Gastroesophageal sphincter (tissue), 4 donors: ENCODE measurements at regions not wholly inside any gene's neighbourhood (a gene's known extent, or its start where the extent isn't known, plus 50 kb on each side); places are given as distances from the start of the nearest gene placed in this dataset.

Source experiments
- ATAC-seq: fragments of 150-250 bp; one replicate; pipeline ENCODE4 v1.9.1; 2016; ENCODE audit warnings: mild to moderate bottlenecking, moderate library complexity
- H3K27ac ChIP-seq, 4 donors: fragments of 200-600 bp; sonication (generic) in 3 of 4; 1 replicate in 3 of 4; 2 replicates in 1 of 4; pipeline ENCODE4 v1.5.1; 2016 to 2019
- H3K27me3 ChIP-seq: fragments of 200-600 bp; sonication (generic); one replicate; pipeline ENCODE4 v1.5.1; 2019
- H3K36me3 ChIP-seq, 2 donors: fragments of 200-600 bp; sonication (generic); one replicate each; pipeline ENCODE4 v1.5.1; 2019; ENCODE audit warnings: control low read depth in 1 of 2
- H3K4me1 ChIP-seq, 3 donors: fragments of 200-600 bp; sonication (generic); 1 replicate in 2 of 3; 2 replicates in 1 of 3; pipeline ENCODE4 v1.5.1; 2016 to 2019; ENCODE audit warnings: control low read depth in 2 of 3
- H3K4me3 ChIP-seq, 2 donors: fragments of 200-600 bp; sonication (generic); one replicate each; pipeline ENCODE4 v1.5.1; 2019; ENCODE audit warnings: mild to moderate bottlenecking in 1 of 2, moderate library complexity in 1 of 2
- H3K9me3 ChIP-seq, 3 donors: fragments of 200-600 bp; sonication (generic); one replicate each; pipeline ENCODE4 v1.5.1; 2017 to 2019; ENCODE audit warnings: control low read depth in 2 of 3
- CTCF ChIP-seq, 4 experiments: fragments of 200-600 bp in 2 of 4; fragments of 450-650 bp in 2 of 4; sonication (generic) in 1 of 4; IDR thresholded peaks; one replicate each; pipeline ENCODE4 v1.5.1; 2017 to 2019; ENCODE audit warnings: antibody characterized with exemption in 4 of 4, mild to moderate bottlenecking in 2 of 4, moderate library complexity in 2 of 4
- EP300 ChIP-seq: sonication (generic); formaldehyde crosslinking; IDR thresholded peaks from one replicate; pipeline ENCODE4 v1.6.1; 2017; ENCODE audit warnings: antibody characterized with exemption, mild to moderate bottlenecking
- POLR2A ChIP-seq, 2 donors: fragments of 450-650 bp; IDR thresholded peaks; one replicate each; pipeline ENCODE4 v1.6.1; 2017; ENCODE audit warnings: antibody characterized with exemption in 2 of 2, mild to moderate bottlenecking in 2 of 2, moderate library complexity in 1 of 2
- POLR2AphosphoS5 ChIP-seq: sonication (generic); formaldehyde crosslinking; IDR thresholded peaks from one replicate; pipeline ENCODE4 v1.6.1; 2017; ENCODE audit warnings: antibody characterized with exemption
- WGBS, 2 donors: methylation state at CpG; one replicate each; pipeline ENCODE4 v1.1.5; 2018; ENCODE audit warnings: low coverage in 1 of 2; 5-methylcytosine and 5-hydroxymethylcytosine counted together

GRCh38 chr2:181787310-181788048 lies 104.1 kb upstream of the ITPRID2 start:
- Histone ChIP-seq H3K27ac (no peak overlapping the region), H3K9me3 (peaks cover 0 to under 1% (median 0%) of the 10 kb centered on the region in 3 donors), H3K36me3 (no peaks in the 10 kb centered on the region), H3K4me3 (no peak overlapping the region), H3K27me3 (no peaks in the 10 kb centered on the region), H3K4me1 (peaks cover 0 to 6% (median 0%) of the 10 kb centered on the region in 3 donors)
- TF ChIP-seq POLR2AphosphoS5 (no peak), POLR2A (IDR thresholded peaks at IDR 0.05) (no peak), CTCF (IDR thresholded peaks at IDR 0.05) (no peak), EP300 (no peak)
- no peak for ATAC-seq
- WGBS, 2 donors: 90 to 100% methylated on average over 2 to 3 of the region's 3 CpGs

- no peaks in the 10 kb centered on the region for H3K36me3 ChIP-seq
- WGBS, 2 donors: 93 to 97% methylated on average over 3 of the region's 3 CpGs
- no peak for ATAC-seq
Observed at GRCh38 chr2:181788897-181789555, 102.5 kb upstream of the ITPRID2 start.

GRCh38 chr2:181789827-181790448 lies 101.6 kb upstream of the ITPRID2 start:
- Histone ChIP-seq H3K36me3 (no peaks in the 10 kb centered on the region), H3K4me1 (no peaks in the 10 kb centered on the region), H3K27me3 (no peaks in the 10 kb centered on the region), H3K27ac (no peak overlapping the region), H3K9me3 (peaks cover 0 to 9% (median 0%) of the 10 kb centered on the region in 3 donors), H3K4me3 (no peak overlapping the region)
- WGBS, 2 donors: 77 to 87% methylated on average over 3 of the region's 4 CpGs
- TF ChIP-seq POLR2A (IDR thresholded peaks at IDR 0.05) (no peak), POLR2AphosphoS5 (no peak), EP300 (no peak), CTCF (IDR thresholded peaks at IDR 0.05) (no peak)
- ATAC-seq: no peak

More at GRCh38 chr2:181788897-181789555, 102.5 kb upstream of the ITPRID2 start:
- H3K27me3 ChIP-seq: no peaks in the 10 kb centered on the region
- H3K4me3 ChIP-seq: no peak overlapping the region
- peaks cover 0 to 9% (median 0%) of the 10 kb centered on the region in 3 donors for H3K9me3 ChIP-seq
- no peaks in the 10 kb centered on the region for H3K4me1 ChIP-seq
- H3K27ac ChIP-seq: no peak overlapping the region
- TF ChIP-seq POLR2A (IDR thresholded peaks at IDR 0.05) (no peak), POLR2AphosphoS5 (no peak), EP300 (no peak), CTCF (IDR thresholded peaks at IDR 0.05) (no peak)

- Histone ChIP-seq H3K4me3 (no peak overlapping the region), H3K4me1 (no peaks in the 10 kb centered on the region), H3K27ac (no peak overlapping the region), H3K27me3 (no peaks in the 10 kb centered on the region), H3K36me3 (no peaks in the 10 kb centered on the region), H3K9me3 (peaks cover 0 to 9% (median 0%) of the 10 kb centered on the region in 3 donors)
- no peak for TF ChIP-seq CTCF (IDR thresholded peaks at IDR 0.05)
- TF ChIP-seq POLR2A (IDR thresholded peaks at IDR 0.05): no peak
- TF ChIP-seq EP300: no peak
- TF ChIP-seq POLR2AphosphoS5: no peak
- whole genome bisulfite sequencing, 2 donors: 64 to 80% methylated on average over 10 of the region's 10 CpGs
- ATAC-seq: no peak
Observed at GRCh38 chr2:181790716-181791649, 100.5 kb upstream of the ITPRID2 start.
